Duodenal mucosa (tissue), 2 donors: ENCODE measurements at regions not wholly inside any gene's neighbourhood (a gene's known extent, or its start where the extent isn't known, plus 50 kb on each side); places are given as distances from the start of the nearest gene placed in this dataset.

ENCODE experiments used
- H3K27ac ChIP-seq: one replicate; pipeline ENCODE4 v1.7.0; 2013; ENCODE audit warnings: low read depth, low read length
- H3K27me3 ChIP-seq, 2 donors: one replicate each; pipeline ENCODE4 v1.7.0; 2013; ENCODE audit warnings: low read length in 2 of 2, control low read depth in 1 of 2; ENCODE audit not compliant: insufficient read depth in 2 of 2, control insufficient read depth in 1 of 2
- H3K36me3 ChIP-seq, 2 donors: one replicate each; pipeline ENCODE4 v1.7.0; 2013; ENCODE audit warnings: low read length in 2 of 2, control low read depth in 1 of 2; ENCODE audit not compliant: insufficient read depth in 2 of 2, control insufficient read depth in 1 of 2
- H3K4me1 ChIP-seq, 2 donors: one replicate each; pipeline ENCODE4 v1.7.0; 2013; ENCODE audit warnings: low read length in 2 of 2, control low read depth in 1 of 2; ENCODE audit not compliant: insufficient read depth in 2 of 2, control insufficient read depth in 1 of 2
- H3K4me3 ChIP-seq, 2 donors: one replicate each; pipeline ENCODE4 v1.7.0; 2013; ENCODE audit warnings: low read length in 2 of 2, low read depth in 1 of 2
- H3K9ac ChIP-seq, 2 donors: one replicate each; pipeline ENCODE4 v1.7.0; 2013; ENCODE audit warnings: low read length in 2 of 2, low read depth in 1 of 2
- H3K9me3 ChIP-seq, 2 donors: one replicate each; pipeline ENCODE4 v1.7.0; 2013; ENCODE audit warnings: low read length in 2 of 2, control low read depth in 1 of 2; ENCODE audit not compliant: control insufficient read depth in 1 of 2

DNA sequence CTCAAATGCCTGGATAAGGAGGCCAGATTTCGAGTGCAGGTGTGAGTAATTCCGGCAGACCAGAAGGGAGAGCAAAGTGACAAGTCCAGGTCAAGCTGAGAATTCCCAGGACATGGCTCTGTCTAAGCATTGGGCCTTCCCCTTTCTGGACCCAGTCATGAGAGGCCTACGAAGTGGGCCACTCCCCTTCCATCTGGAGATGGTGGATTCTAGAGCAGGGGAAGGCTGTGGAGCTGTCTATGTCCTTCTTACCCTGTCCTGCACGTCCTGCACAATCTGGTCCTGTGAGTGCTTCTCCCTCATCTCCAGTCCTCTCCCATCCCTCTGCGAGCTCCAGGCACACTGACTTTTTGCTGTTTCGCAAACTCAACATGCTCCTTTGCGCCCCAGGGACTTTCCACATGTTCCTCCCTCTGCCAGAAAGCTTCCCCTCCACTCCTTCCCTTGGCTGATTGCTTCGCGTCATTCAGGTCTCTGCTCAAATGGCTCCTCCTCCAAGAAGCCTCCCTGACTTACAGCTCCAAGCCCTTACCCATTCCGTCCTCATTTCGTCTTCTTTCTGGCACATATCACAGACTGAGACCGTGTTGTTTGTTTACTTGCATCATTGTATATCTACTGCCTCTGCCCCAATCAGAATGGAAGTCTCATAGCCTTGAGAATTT, 193.2 kb downstream of the URI1 start:
- Histone ChIP-seq H3K36me3 (no peaks in the 10 kb centered on the region), H3K27ac (no peak overlapping the region), H3K27me3 (no peaks in the 10 kb centered on the region), H3K4me1 (no peaks in the 10 kb centered on the region), H3K4me3 (no peak overlapping the region), H3K9me3 (no peaks in the 10 kb centered on the region), H3K9ac (no peak overlapping the region)

DNA sequence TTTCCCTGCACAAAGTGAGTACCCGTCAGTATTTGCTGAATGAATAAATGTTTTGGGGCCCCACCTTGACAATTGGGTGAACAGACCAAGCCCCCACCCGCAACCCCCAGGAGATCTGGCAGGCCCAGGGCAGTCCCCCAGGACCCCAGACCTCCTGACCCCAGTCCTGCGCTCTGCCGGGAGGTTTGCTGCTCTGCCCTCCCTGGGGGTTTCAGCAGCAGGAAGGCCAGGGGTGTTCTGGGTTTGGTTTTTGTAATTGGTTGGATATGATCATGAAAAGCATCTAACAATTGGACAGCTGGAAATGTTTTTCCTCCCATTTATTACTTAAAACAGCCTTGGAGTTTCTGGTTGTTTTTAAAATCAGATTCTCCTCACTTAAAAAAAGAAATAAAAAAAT, 193.8 kb downstream of the URI1 start:
- no peaks in the 10 kb centered on the region for H3K27me3 ChIP-seq
- H3K9ac ChIP-seq: no peak overlapping the region
- H3K4me1 ChIP-seq: no peaks in the 10 kb centered on the region
- no peak overlapping the region for H3K4me3 ChIP-seq
- no peak overlapping the region for H3K27ac ChIP-seq
- H3K36me3 ChIP-seq: no peaks in the 10 kb centered on the region
- H3K9me3 ChIP-seq: no peaks in the 10 kb centered on the region

DNA sequence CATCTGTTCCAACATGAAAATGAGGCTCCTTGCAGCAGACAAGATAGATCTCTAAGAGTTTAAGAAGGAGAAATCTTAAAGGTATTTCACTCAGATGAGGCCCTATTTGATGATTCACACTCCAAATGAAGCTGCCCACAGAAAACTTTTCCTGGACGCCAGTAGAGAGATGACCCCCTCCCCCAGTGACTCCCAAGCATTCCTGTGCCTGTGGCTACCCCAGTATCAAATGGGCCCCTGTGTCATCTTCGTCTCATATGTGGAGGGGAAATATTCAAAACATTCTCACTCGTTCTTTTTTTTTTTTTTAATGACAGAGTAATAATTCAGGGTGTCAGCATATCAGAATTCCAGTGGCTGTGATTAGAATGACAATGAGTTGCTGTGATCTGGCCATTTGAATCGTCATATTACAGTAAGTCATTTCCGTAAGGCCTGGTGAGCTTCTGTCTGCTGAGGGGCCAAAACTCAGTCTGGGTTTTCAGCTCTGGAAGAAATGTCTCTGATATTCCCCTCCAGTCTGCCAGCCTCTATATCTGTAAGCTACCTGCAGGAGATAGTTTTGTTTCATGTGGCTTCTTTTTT, 194.7 kb downstream of the URI1 start:
- H3K9me3 ChIP-seq: no peaks in the 10 kb centered on the region
- H3K27ac ChIP-seq: no peak overlapping the region
- no peak overlapping the region for H3K9ac ChIP-seq
- H3K4me1 ChIP-seq: no peaks in the 10 kb centered on the region
- H3K4me3 ChIP-seq: no peak overlapping the region
- no peaks in the 10 kb centered on the region for H3K36me3 ChIP-seq
- H3K27me3 ChIP-seq: no peaks in the 10 kb centered on the region

DNA sequence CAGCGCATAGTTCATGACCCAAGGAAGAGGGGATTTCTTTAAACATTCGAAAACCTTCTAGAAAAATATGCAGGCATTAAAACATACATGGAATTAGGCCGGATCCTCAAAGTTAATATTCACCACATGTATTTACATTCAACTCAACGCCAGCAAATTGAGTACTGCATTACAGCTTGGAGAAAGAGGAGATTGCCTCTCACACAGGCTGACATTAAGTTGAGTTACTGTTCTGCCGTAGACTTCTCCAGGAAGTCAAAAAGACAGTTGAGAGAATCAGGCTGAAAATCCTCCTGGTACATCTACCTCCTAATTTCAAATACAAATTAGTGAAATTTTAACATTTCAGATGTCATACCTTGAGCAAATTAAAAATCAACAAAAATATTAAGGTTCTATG, 195.7 kb downstream of the URI1 start:
- H3K4me1 ChIP-seq: no peaks in the 10 kb centered on the region
- no peak overlapping the region for H3K9ac ChIP-seq
- no peak overlapping the region for H3K4me3 ChIP-seq
- H3K27ac ChIP-seq: no peak overlapping the region
- H3K36me3 ChIP-seq: no peaks in the 10 kb centered on the region
- no peaks in the 10 kb centered on the region for H3K27me3 ChIP-seq
- H3K9me3 ChIP-seq: no peaks in the 10 kb centered on the region

DNA sequence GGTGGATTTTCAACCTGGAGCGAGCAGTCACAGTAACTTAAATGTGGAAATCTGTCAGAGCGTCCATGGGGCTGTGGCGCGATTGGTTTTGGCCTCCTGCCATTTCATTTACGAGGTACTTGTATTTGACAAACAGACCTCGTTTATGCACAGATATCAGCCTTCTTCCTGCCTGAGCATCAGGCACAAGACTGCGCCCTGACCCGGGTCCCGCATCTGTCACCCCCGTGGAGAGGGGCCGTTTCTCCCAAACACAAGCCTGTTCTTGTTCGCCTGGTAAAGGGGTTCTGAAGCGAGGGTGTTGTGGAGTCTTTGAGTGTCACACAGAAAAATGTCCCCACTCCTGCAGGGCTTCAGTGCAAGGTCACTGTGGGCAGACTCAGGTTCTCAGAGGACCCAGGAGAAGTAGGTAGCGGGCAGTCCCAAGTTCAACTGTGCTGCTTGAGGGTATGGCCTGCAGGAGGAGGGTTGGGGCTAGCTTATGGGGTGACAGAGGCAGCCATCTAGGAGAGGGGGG, 202.3 kb downstream of the URI1 start:
- Histone ChIP-seq H3K4me3 (no peak overlapping the region), H3K27me3 (no peaks in the 10 kb centered on the region), H3K36me3 (no peaks in the 10 kb centered on the region), H3K27ac (no peak overlapping the region), H3K9me3 (no peaks in the 10 kb centered on the region), H3K9ac (no peak overlapping the region), H3K4me1 (no peaks in the 10 kb centered on the region)

DNA sequence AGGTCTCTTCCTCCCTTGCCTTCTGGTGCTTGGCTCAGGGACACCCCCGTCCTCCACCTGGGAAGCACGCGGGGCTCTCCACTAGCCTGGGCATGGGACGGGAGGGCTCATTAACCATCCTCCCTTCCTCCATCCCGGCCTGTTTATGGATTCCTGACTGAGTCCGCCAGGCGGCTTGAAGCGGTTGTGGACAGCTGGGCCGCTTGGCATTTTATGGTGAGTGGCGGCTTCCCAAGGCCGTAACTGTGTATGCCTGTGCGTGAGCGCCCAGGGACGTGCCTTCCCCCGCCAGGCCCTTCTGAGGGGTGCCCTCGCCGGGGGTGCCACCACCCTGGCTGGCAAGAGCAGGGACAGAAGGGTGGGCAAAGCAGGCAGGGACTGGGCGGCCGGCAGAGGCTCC, 202.8 kb downstream of the URI1 start:
- H3K36me3 ChIP-seq: no peaks in the 10 kb centered on the region
- H3K27me3 ChIP-seq: no peaks in the 10 kb centered on the region
- H3K27ac ChIP-seq: no peak overlapping the region
- no peaks in the 10 kb centered on the region for H3K9me3 ChIP-seq
- H3K9ac ChIP-seq: no peak overlapping the region
- H3K4me1 ChIP-seq: no peaks in the 10 kb centered on the region
- no peak overlapping the region for H3K4me3 ChIP-seq

DNA sequence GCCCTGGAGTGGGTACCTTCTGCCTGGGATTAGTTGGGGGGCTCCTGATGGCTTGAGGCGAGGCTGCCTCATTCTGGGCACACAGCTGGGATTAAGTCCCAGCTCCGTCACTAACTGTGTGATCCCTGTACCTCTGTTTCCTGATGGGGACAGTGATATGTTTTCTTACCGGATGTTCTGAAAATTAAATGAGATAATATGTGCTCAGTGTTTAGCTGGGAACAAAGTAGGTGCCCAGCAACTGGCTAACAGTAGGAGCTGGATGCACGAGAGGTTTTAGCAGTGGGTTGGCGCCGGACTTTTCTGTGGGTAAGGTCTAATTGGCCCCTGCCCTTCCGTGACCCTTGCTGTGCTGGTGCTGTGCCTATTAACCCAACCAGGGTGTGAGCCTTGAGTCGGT, 203.4 kb downstream of the URI1 start:
- H3K27ac ChIP-seq: no peak overlapping the region
- no peaks in the 10 kb centered on the region for H3K9me3 ChIP-seq
- no peaks in the 10 kb centered on the region for H3K4me1 ChIP-seq
- no peaks in the 10 kb centered on the region for H3K27me3 ChIP-seq
- H3K9ac ChIP-seq: no peak overlapping the region
- no peak overlapping the region for H3K4me3 ChIP-seq
- H3K36me3 ChIP-seq: no peaks in the 10 kb centered on the region

DNA sequence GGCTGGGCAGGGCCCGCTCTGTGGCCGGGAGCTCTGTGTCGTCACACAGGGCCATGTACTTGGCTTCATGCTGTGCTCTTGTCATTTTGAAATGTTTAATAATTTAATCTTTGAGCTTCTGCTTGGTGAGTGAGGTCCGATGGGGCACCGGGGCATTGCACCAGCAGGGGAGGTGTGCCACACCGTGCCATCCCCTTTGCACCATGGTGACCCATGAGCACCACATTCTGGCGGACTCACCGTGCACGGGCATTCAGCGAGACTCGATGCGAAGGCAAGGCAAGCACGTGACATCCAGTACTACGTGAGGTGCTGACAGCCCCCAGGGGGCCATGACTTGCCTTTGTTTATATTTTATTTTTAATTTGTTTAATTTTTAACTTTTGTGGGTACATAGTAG, 204.3 kb downstream of the URI1 start:
- no peaks in the 10 kb centered on the region for H3K27me3 ChIP-seq
- H3K4me1 ChIP-seq: no peaks in the 10 kb centered on the region
- H3K9ac ChIP-seq: no peak overlapping the region
- no peaks in the 10 kb centered on the region for H3K36me3 ChIP-seq
- no peak overlapping the region for H3K4me3 ChIP-seq
- H3K9me3 ChIP-seq: no peaks in the 10 kb centered on the region
- no peak overlapping the region for H3K27ac ChIP-seq

DNA sequence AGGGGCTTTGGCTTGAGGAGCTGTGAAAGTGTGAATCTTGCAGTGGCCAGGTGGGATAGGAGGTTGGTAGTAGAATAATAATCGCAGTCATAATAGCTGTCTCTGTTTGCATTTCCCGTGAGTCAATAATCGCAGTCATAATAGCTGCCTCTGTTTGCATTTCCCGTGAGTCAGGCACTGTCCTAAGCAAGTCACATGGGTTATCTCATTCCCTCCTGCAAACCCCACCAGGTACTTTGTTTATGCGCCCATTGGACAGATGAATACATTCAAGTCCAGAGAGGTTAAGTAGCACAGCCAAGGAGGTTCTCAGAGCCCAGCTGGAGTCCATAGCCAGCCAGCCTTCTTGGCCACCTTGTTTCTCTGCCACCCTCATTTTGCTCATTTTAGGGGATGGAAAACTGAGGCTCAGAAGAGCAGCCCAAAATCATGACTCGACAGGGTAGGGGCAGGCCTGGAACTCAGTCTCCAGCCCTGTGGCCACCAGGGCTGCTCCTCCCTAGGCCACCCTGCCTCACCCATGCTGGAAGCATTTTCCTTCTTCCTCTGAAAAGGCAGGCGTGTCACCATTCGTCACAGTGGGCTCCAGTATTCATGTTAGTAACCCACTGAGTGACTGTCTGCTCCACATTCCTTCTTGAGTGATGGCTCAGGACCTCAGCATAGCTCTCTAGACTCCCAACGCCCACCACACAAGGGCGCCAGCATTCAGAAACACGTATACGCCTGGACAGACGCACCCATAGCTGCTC, 206.2 kb downstream of the URI1 start:
- H3K27ac ChIP-seq: no peak overlapping the region
- no peak overlapping the region for H3K4me3 ChIP-seq
- no peaks in the 10 kb centered on the region for H3K9me3 ChIP-seq
- H3K9ac ChIP-seq: no peak overlapping the region
- H3K36me3 ChIP-seq: no peaks in the 10 kb centered on the region
- no peaks in the 10 kb centered on the region for H3K4me1 ChIP-seq
- H3K27me3 ChIP-seq: no peaks in the 10 kb centered on the region

DNA sequence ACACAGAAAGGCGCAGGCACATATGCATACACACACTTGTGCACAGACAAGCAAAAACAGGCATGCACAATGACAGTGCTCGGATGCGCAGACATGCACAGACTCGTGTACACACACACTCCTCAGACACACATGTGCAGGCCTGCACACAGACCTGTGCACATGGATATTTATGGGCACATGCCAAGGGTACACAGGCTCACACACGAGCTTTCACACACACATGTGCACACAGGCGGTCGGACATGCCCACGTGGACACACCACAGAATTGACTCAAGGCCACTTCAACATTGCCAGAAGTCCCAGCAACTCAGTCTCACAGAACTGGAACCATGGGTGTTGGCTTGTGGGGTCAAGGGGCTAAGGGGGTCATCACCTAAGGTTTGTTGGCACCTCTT, 206.8 kb downstream of the URI1 start:
- Histone ChIP-seq H3K27ac (no peak overlapping the region), H3K9me3 (no peaks in the 10 kb centered on the region), H3K4me3 (no peak overlapping the region), H3K9ac (no peak overlapping the region), H3K36me3 (no peaks in the 10 kb centered on the region), H3K4me1 (no peaks in the 10 kb centered on the region), H3K27me3 (no peaks in the 10 kb centered on the region)
